Endothelial cell of umbilical vein (primary cell): ENCODE measurements at regions not wholly inside any gene's neighbourhood (a gene's known extent, or its start where the extent isn't known, plus 50 kb on each side); places are given as distances from the start of the nearest gene placed in this dataset.

Experiments used
- BruUV-seq: library from RNA; stranded (reverse); fragments of 400-500 nt; replicated peaks from 2 replicates; lab custom pipeline; 2021; lab: Mats Ljungman, UMichigan
- CTCF ChIA-PET: fragments of 300-600, 350-600 bp; sonication (Branson Sonifier 250); formaldehyde crosslinking; loops from one replicate; lab custom pipeline; 2021; ENCODE audit warnings: antibody characterized with exemption, inconsistent platforms; lab: Charles Lee
- POLR2A ChIA-PET: fragments of 300-600, 350-600 bp; sonication (Branson Sonifier 250); formaldehyde crosslinking; loops from one replicate; lab custom pipeline; 2021; ENCODE audit warnings: antibody characterized with exemption, inconsistent platforms; lab: Charles Lee
- DNase-seq: peaks from one replicate; pipeline ENCODE4 v3.0.0-alpha.2; 2011; ENCODE audit warnings: low read depth, low spot score
- FAIRE-seq: peaks from 2 replicates; lab custom pipeline; 2011; peaks lifted over from hg19 to GRCh38; lab: Jason Lieb, UNC
- H2AFZ ChIP-seq: 2 replicates; pipeline ENCODE4 v1.6.0; 2012; ENCODE audit warnings: low read depth, low read length, control low read depth, inconsistent platforms
- H3K27ac ChIP-seq: 2 replicates; pipeline ENCODE4 v1.5.1; 2011; ENCODE audit warnings: low read depth, mild to moderate bottlenecking, control low read depth, low read length, moderate library complexity; ENCODE audit not compliant: insufficient read depth
- H3K27me3 ChIP-seq, 2 experiments: 2 replicates each; pipeline versions ENCODE4 v1.6.0 to v1.6.1; 2011; ENCODE audit warnings: low read length in 2 of 2, mixed read lengths in 1 of 2; ENCODE audit not compliant: control insufficient read depth in 2 of 2, insufficient read depth in 2 of 2
- H3K36me3 ChIP-seq, 2 experiments: 2 replicates in 1 of 2; 3 replicates in 1 of 2; pipeline ENCODE4 v1.5.1; 2011; ENCODE audit warnings: low read length in 2 of 2, mild to moderate bottlenecking in 1 of 2, moderate library complexity in 1 of 2; ENCODE audit not compliant: control insufficient read depth in 2 of 2, insufficient read depth in 2 of 2; ENCODE audit errors: extremely low read depth in 1 of 2
- H3K4me1 ChIP-seq: 3 replicates; pipeline ENCODE4 v1.5.1; 2011; ENCODE audit warnings: mild to moderate bottlenecking, low read length; ENCODE audit not compliant: control insufficient read depth, insufficient read depth; ENCODE audit errors: extremely low read depth
- H3K4me2 ChIP-seq: 2 replicates; pipeline ENCODE4 v1.6.1; 2011; ENCODE audit warnings: low read length, control low read depth, mixed read lengths; ENCODE audit not compliant: insufficient read depth
- H3K4me3 ChIP-seq, 3 experiments: fragments of 200-600 bp in 1 of 3; sonication (generic), shearing (Covaris generic) in 1 of 3; replicated peaks in 1 of 3; 2 replicates each; pipeline ENCODE4 v1.5.1; 2011 to 2016; ENCODE audit warnings: control low read depth in 3 of 3, low read length in 3 of 3, mild to moderate bottlenecking in 2 of 3, inconsistent platforms in 1 of 3, low read depth in 1 of 3, moderate library complexity in 1 of 3; ENCODE audit not compliant: insufficient read depth in 1 of 3
- H3K79me2 ChIP-seq: 2 replicates; pipeline ENCODE4 v1.6.0; 2012; ENCODE audit warnings: low read length, inconsistent platforms; ENCODE audit not compliant: control insufficient read depth, insufficient read depth
- H3K9ac ChIP-seq: replicated peaks from 2 replicates; pipeline ENCODE3; 2011; ENCODE audit warnings: low read length, control low read depth; ENCODE audit not compliant: insufficient read depth; ENCODE audit errors: extremely low read depth
- H3K9me1 ChIP-seq: replicated peaks from 3 replicates; pipeline ENCODE4 v1.6.0; 2011; ENCODE audit warnings: mild to moderate bottlenecking, low read length; ENCODE audit not compliant: control insufficient read depth, insufficient read depth; ENCODE audit errors: extremely low read depth
- H3K9me3 ChIP-seq: replicated peaks from 2 replicates; pipeline ENCODE4 v1.5.1; 2012; ENCODE audit warnings: low read length, inconsistent platforms; ENCODE audit not compliant: control insufficient read depth, insufficient read depth
- H4K20me1 ChIP-seq: replicated peaks from 2 replicates; pipeline ENCODE3; 2011; ENCODE audit warnings: mild to moderate bottlenecking, low read length; ENCODE audit not compliant: control insufficient read depth, insufficient read depth; ENCODE audit errors: extremely low read depth
- CTCF ChIP-seq, 2 donors: IDR thresholded peaks; 1 replicate in 1 of 2; 2 replicates in 1 of 2; pipeline ENCODE4 v1.5.1; 2011; ENCODE audit warnings: low read length in 2 of 2, mild to moderate bottlenecking in 2 of 2, moderate library complexity in 2 of 2, control low read depth in 1 of 2, inconsistent platforms in 1 of 2, low read depth in 1 of 2; ENCODE audit not compliant: insufficient read depth in 1 of 2; ENCODE audit errors: extremely low read depth in 1 of 2
- EZH2 ChIP-seq: IDR thresholded peaks from 2 replicates; pipeline ENCODE4 v1.6.1; 2012; ENCODE audit warnings: borderline replicate concordance, low read depth, mild to moderate bottlenecking, moderate library complexity, low read length, inconsistent platforms; ENCODE audit not compliant: severe bottlenecking
- FOS ChIP-seq: IDR thresholded peaks from 2 replicates; pipeline ENCODE4 v1.6.1; 2011; ENCODE audit warnings: mild to moderate bottlenecking, low read length, moderate library complexity, borderline replicate concordance; ENCODE audit not compliant: insufficient read depth
- GATA2 ChIP-seq: IDR thresholded peaks from 2 replicates; pipeline ENCODE4 v1.7.0; 2011; ENCODE audit warnings: low read depth, mild to moderate bottlenecking, moderate library complexity, mixed read lengths, low read length; ENCODE audit not compliant: insufficient read length, insufficient read depth
- JUN ChIP-seq: IDR thresholded peaks from 2 replicates; pipeline ENCODE4 v1.6.1; 2011; ENCODE audit warnings: borderline replicate concordance, low read depth; ENCODE audit not compliant: insufficient read length, insufficient read depth
- MAX ChIP-seq: IDR thresholded peaks from 2 replicates; pipeline ENCODE4 v1.6.1; 2011; ENCODE audit not compliant: insufficient read depth, insufficient read length
- MYC ChIP-seq: IDR thresholded peaks from one replicate; pipeline ENCODE4 v1.6.1; 2011; ENCODE audit warnings: mild to moderate bottlenecking, low read depth, low read length
- POLR2A ChIP-seq: IDR thresholded peaks from 2 replicates; pipeline ENCODE4 v1.6.1; 2012; ENCODE audit warnings: low read depth, mild to moderate bottlenecking, control low read depth, low read length
- POLR2AphosphoS5 ChIP-seq: IDR thresholded peaks from 2 replicates; pipeline ENCODE4 v1.6.1; 2012; ENCODE audit warnings: low read depth, mild to moderate bottlenecking, control low read depth, low read length, moderate library complexity; ENCODE audit not compliant: insufficient read depth
- dilution Hi-C: fragments of 300-500 bp; cut with MboI; formaldehyde crosslinking; loops from one replicate; pipeline ENCODE4 v1.15.0; 2019; ENCODE audit warnings: low sequenced_read_pairs; ENCODE audit not compliant: extremely low pct_ligation_motif_present
- intact Hi-C: fragments of 100-400 bp; cut with micrococcal nuclease; formaldehyde crosslinking; loops from one replicate; pipeline ENCODE4 v1.10.0; 2022

- dilution Hi-C loops (no loop called here), intact Hi-C loops (no loop called here)
- H2AFZ ChIP-seq: no peak overlapping the region
- H3K9me3 ChIP-seq: no peaks in the 10 kb centered on the region
- no peak for FAIRE-seq
- H3K27ac ChIP-seq: no peak overlapping the region
- no peaks in the 10 kb centered on the region for H4K20me1 ChIP-seq
- ChIA-PET POLR2A (no interaction called here), CTCF (interaction anchor here (1.3 kb wide), 1 partner anchor 8 kb away, joined by 4 read pairs; no protein-coding TSS in a partner anchor)
- no peaks in the 10 kb centered on the region for H3K27me3 ChIP-seq
- no peak for TF ChIP-seq FOS
- no peak for TF ChIP-seq MYC
- no peak for TF ChIP-seq POLR2AphosphoS5
- no peak for TF ChIP-seq CTCF (IDR thresholded peaks at IDR 0.05; ENCODE audit: extremely low read depth in 1 of 2, insufficient read depth in 1 of 2, low read depth in 1 of 2, low read length in 2 of 2)
- no peak for TF ChIP-seq JUN
- no peak for TF ChIP-seq POLR2A
- TF ChIP-seq MAX: no peak
- no peak for TF ChIP-seq EZH2
- TF ChIP-seq GATA2: no peak
- H3K36me3 ChIP-seq: no peaks in the 10 kb centered on the region
- no peaks in the 10 kb centered on the region for H3K9me1 ChIP-seq
- H3K4me1 ChIP-seq: no peaks in the 10 kb centered on the region
- H3K9ac ChIP-seq: no peak overlapping the region
- H3K79me2 ChIP-seq: no peaks in the 10 kb centered on the region
- H3K4me3 ChIP-seq: no peak overlapping the region
- no peak for DNase-seq
- no TSS peak for BruUV-seq
- no peak overlapping the region for H3K4me2 ChIP-seq
Observed at GRCh38 chr6:147015674-147016073, 188.5 kb upstream of the STXBP5 start.
